IPS DF 4.7 (cell line): ENCODE measurements at regions not wholly inside any gene's neighbourhood (a gene's known extent, or its start where the extent isn't known, plus 50 kb on each side); places are given as distances from the start of the nearest gene placed in this dataset.

Source experiments
- DNase-seq: peaks from one replicate; pipeline ENCODE4 v3.0.0-alpha.2; 2013; ENCODE audit warnings: low spot score; ENCODE audit errors: extremely low read depth

GRCh38 chr6:106918115-106918514 lies 56.4 kb downstream of the CD24 start:
- no peak for DNase-seq

- no peak for DNase-seq
Measured at GRCh38 chr6:106916891-106917290, 57.6 kb downstream of the CD24 start.

- DNase-seq = no peak
Measured at GRCh38 chr6:106913676-106914280, 60.8 kb downstream of the CD24 start.

- DNase-seq = no peak
Measured at GRCh38 chr6:106913111-106913510, 61.4 kb downstream of the CD24 start.

- DNase-seq = no peak
Measured at GRCh38 chr6:106912091-106912490, 62.4 kb downstream of the CD24 start.

- DNase-seq = no peak
Measured at GRCh38 chr6:106910999-106911949, 63.3 kb downstream of the CD24 start.

- DNase-seq = no peak
Measured at GRCh38 chr6:106908386-106908840, 66.1 kb downstream of the CD24 start.

GRCh38 chr6:106907754-106908153 lies 66.8 kb downstream of the CD24 start:
- no peak for DNase-seq

GRCh38 chr6:106906232-106906631 lies 68.3 kb downstream of the CD24 start:
- no peak for DNase-seq

GRCh38 chr6:106903299-106903698 lies 71.2 kb downstream of the CD24 start:
- DNase-seq = no peak

- DNase-seq = no peak
Measured at GRCh38 chr6:106901062-106901461, 73.5 kb downstream of the CD24 start.

GRCh38 chr6:106899697-106900096 lies 74.8 kb downstream of the CD24 start:
- no peak for DNase-seq

- DNase-seq = no peak
Measured at GRCh38 chr6:106897580-106897979, 76.9 kb downstream of the CD24 start.

- DNase-seq = no peak
Measured at GRCh38 chr6:106895703-106896040, 78.9 kb downstream of the CD24 start.

GRCh38 chr6:106894978-106895702 lies 79.4 kb downstream of the CD24 start:
- DNase-seq = no peak

GRCh38 chr6:106892186-106892585 lies 82.3 kb downstream of the CD24 start:
- no peak for DNase-seq

GRCh38 chr6:106890447-106890846 lies 84.1 kb downstream of the CD24 start:
- no peak for DNase-seq

GRCh38 chr6:106889692-106890091 lies 84.8 kb downstream of the CD24 start:
- DNase-seq = no peak

GRCh38 chr6:106886922-106887797 lies 87.4 kb downstream of the CD24 start:
- no peak for DNase-seq

GRCh38 chr6:106886081-106886843 lies 88.3 kb downstream of the CD24 start:
- DNase-seq = no peak
